HG03521 (cell line): ENCODE measurements at regions not wholly inside any gene's neighbourhood (a gene's known extent, or its start where the extent isn't known, plus 50 kb on each side); places are given as distances from the start of the nearest gene placed in this dataset.
"Not testable (repeated sequence)": the region's sequence is repeated elsewhere in the genome, so short reads cannot be mapped to it uniquely, and the experiment has no call there.

Experiments used
- ATAC-seq: cut with Tn5 transposase; IDR thresholded peaks from one replicate; pipeline ENCODE4 v1.9.1; 2021; ENCODE audit warnings: mild to moderate bottlenecking, moderate library complexity; ENCODE audit not compliant: unreplicated experiment

GRCh38 chr6:6724539-6725467 is 136.3 kb downstream of the LY86 start:
- no peak for ATAC-seq

- ATAC-seq, result no peak
Observed at GRCh38 chr6:6725468-6726209, 137.1 kb downstream of the LY86 start.

DNA sequence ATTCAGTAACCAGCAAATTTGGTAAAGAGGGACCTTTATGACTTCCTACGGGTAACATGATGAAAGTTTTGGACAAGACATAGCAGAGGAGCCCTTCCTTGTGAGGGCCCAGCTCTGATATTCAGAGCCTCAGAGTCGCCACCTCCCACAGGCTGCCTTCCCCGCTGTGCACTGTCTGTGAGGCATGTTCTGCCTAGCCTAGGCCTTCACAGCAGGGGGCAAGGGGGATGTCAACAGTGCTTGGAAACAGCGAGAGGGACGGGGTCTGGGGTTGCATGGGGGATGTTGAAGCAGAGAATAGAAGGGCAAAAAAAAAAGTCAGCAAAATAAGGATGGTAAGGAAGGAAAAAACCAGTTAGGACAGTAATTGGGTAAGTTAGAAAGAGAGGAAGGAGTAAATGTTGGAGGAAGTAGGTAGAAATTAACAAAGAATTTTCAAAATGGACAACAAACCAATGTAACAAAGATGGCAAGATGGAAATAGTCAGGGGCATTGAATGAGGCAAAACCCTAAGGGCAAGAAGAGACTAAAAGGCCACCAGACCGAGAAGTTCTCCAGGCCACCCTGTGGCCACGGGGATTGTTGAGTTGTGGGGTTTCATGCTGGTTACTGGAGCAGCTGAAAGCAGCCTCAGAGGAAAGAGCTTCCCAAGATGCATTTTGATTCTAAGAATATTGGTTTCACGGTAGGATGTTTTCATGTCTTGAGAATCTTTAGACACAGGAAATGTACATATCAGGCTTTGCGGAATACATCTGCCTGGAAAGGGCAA is 139.8 kb downstream of the LY86 start:
- ATAC-seq, result no peak

DNA sequence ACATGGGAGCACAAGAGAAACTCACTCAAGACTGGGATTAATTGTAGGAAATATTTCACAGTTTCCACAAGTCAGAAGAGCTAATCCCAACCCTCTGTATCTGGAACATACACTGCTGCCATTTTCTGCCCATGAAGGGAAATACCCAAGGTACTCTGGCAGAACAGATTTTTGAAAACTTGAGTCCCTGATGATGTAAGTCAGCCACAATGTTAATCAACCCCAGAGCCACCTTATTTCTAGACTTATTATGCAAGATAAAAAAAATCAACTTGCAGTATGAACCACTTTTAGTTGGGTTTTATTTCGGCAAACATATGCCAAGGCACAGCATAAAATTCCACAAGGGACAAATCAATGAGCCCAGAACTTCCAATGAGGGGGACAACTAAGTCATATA is 141.5 kb downstream of the LY86 start:
- ATAC-seq, result no peak

- no peak for ATAC-seq
Observed at GRCh38 chr6:6730831-6731230, 142.3 kb downstream of the LY86 start.

- no peak for ATAC-seq
Observed at GRCh38 chr6:6734479-6735465, 146.3 kb downstream of the LY86 start.

- no peak for ATAC-seq
Observed at GRCh38 chr6:6736791-6737654, 148.5 kb downstream of the LY86 start.

DNA sequence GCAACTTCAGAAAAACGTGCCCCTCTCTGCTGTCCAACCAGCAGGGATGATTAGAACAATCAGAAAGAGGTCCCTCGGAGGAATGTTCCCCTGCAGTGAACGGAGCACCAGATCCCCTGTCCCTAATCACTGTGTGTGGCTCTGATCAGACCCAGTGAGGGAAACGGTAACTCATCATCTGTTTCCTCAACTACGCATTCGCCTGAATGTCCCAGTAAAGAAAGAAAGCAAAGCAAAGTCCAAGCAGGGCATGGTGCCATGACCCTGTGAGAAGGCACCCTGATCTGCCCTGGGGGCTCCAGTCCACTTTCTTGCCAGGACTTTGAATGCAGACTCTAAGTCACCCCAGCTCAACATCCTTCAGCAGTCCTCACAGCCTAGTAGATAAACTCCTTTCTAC is 149.2 kb downstream of the LY86 start:
- ATAC-seq, result no peak

DNA sequence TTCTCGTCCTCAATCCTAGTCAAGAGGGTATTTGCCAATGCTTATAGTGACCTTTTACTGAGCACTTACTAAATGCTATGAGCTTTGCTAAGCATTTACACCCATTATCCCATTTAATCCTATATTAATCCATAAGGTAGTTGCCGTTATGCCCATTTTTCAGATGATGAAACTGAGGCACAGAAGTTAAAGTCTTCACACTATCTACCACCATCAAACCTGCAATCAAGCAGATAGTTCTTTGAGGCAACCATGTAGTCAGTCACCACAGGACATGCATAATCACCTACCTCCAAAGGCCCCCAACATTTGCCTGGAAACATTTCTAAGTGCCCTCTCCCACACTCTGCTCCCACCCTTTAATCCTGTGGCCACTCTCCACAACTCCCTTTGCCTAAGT is 149.6 kb downstream of the LY86 start:
- no peak for ATAC-seq

DNA sequence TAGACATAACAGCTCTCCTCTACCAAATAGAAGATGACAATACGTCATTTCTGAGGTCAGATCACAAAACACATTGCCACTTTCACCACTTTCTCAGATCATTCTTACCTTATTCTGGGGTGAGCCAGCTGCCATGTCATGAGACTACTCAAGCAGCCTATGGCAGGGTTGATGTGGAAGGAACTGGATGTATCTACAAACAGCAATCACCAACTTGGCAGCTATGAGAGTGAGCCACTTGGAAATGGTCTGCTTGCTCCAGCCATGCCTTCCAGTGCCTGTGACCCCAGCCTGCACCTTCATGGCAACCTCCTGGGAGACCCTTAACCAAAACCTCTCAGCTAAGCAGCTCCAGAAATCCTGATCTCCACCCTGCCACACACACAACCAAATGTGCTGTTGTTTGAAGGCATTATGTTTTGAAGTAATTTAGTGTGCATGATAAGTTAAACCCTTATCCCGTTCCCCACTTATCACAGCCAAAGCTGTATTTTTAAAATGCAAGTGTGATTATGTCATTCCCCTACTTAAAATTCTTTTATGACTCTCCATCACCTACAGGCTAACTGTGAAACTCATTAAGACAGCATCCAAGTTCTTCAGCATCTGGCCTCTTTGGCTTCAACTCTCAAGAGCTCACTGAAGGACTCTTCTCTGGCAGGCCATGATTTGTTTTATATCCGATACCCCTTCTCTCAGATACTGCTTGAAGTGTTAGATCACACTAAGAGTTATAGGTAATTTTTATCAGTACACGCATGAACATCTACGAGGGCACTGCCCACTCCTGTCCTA is 150.6 kb downstream of the LY86 start:
- ATAC-seq, result no peak

DNA sequence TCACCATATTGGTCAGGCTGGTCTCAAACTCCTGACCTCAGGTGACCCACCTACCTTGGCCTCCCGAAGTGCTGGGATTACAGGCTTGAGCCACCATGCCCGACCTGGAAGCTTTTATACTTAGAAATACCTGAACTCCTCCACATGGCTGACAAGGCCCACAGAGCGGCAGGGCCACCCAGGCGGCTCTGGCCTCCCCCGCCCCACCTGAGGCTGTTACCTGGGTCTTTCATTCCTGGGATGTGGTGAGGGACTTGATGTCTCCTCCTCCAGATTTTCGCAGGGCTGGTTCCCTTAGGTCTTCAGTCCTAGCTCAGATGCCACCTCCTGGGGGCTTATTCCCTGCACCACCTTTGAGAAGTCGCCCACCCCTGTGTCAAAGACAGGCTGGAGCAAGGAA is 152.1 kb downstream of the LY86 start:
- no peak for ATAC-seq

DNA sequence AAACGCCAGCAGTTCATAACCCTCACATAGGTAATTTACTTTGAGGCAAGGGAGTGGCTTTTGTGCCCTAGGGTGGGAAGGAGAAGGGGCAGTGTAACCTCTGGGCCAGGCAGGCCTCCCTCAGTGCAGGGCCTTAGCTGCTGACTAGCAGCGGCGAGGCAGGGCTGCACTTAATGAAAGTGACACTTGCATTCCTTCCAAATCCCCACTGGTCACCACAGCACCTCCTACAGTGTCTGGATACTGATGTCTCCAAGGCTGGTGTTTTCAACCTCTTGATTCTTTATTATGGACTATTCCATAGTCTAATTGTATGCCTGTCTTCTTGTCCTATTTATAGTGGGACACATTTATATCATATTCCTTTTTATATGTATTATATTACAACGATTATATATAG is 152.7 kb downstream of the LY86 start:
- ATAC-seq, result no peak

- ATAC-seq, result no peak
Observed at GRCh38 chr6:6742535-6742934, 154.0 kb downstream of the LY86 start.

GRCh38 chr6:6744551-6744950 is 156.0 kb downstream of the LY86 start:
- no peak for ATAC-seq

- ATAC-seq, result not testable (repeated sequence)
Observed at GRCh38 chr6:6745637-6746332, 157.3 kb downstream of the LY86 start.

GRCh38 chr6:6746333-6746969 is 157.9 kb downstream of the LY86 start:
- ATAC-seq, result no peak

- no peak for ATAC-seq
Observed at GRCh38 chr6:6746970-6747338, 158.4 kb downstream of the LY86 start.
